Activated CD4-positive, alpha-beta T cell treated with anti-CD3 and anti-CD28 coated beads, Interleukin-2, Interleukin-6, amounts not matched to agents 100 ng/mL and 50 ng/mL, durations not matched to agents 16 hours and 8 hours (primary cell): ENCODE measurements at regions not wholly inside any gene's neighbourhood (a gene's known extent, or its start where the extent isn't known, plus 50 kb on each side); places are given as distances from the start of the nearest gene placed in this dataset.
"Not testable (repeated sequence)": the region's sequence is repeated elsewhere in the genome, so short reads cannot be mapped to it uniquely, and the experiment has no call there.

Experiments used
- DNase-seq: peaks from one replicate; pipeline ENCODE4 v3.0.0-alpha.2; 2020

GRCh38 chr10:130962240-130963051 lies 349.1 kb downstream of the TCERG1L start:
- no peak for DNase-seq

DNA sequence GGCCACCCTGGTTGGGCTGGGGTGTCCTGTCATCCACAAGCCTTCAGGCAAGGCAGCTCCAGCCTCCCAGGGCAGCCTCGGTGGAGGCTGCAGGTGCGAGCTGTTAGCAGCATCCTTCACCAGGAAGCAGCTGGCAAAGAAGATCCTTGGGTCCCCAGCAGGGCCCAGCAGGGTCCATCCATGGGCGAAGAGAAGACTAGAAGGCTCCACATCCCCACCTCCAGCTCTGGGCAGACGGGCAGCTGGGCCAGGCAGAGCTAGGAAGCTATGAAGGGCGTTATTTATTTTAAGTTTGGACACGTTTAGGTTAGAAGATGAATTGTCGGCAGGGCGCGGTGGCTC lies 348.5 kb downstream of the TCERG1L start:
- DNase-seq = no peak

- DNase-seq = no peak
Measured at GRCh38 chr10:130963786-130964522, 347.6 kb downstream of the TCERG1L start.

GRCh38 chr10:130964771-130965170 lies 346.8 kb downstream of the TCERG1L start:
- no peak for DNase-seq

DNA sequence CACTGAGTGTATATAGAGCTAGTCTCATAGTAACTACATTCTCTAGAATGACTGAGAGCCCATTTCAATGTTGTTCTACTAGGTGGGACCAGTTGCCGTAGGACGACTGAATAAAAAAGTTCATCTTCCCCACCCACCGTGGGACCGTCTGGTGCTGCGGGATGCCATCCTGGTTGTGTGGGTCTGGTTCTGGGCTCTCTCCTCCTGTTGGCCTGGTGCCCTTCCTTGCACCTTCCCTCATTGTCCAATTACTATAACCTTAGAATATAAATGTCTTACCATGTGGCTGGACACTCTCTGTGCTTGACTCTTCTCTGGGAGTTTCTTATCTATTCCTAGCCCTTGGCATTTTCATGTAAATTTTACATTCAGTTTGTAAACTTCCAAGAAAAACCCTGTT lies 344.4 kb downstream of the TCERG1L start:
- no peak for DNase-seq

DNA sequence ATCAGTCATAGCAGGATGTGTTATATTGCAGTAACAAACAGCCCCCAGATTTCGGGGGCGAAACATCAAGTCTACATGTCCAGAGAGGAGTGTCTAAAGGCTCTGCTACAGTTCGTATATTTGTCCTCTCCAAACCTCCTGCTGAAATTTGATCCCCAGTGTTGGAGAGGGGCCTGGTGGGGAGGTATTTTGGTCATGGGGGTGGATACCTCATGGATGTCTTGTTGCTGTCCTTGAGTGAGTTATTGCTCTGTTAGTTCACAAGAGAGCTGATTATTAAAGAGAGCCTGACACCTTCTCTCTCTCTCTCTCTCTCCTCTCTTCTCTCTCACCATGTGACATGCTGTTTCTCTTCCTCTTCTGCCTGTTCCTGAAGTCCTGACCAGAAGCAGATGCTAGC lies 343.7 kb downstream of the TCERG1L start:
- no peak for DNase-seq

DNA sequence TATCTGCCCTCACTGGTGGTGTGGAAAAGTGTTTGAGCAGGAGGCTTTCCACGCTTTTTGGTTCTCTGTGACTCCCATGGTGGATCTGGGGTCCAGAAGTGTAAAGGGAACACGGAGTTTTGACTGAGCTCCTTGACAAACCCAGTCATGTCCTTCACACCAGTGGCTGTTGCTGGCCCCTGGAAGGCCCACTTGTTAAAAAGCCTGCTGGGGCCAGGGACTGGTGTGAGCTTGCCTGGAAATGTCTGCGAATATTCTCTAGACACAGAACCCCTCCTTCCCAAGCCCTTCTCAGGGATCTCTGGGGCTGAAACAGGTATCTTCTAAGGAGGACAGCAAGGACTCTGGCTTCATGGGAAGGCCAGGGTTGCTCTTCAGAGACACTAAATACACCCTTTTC lies 343.0 kb downstream of the TCERG1L start:
- DNase-seq = no peak

- no peak for DNase-seq
Measured at GRCh38 chr10:130968964-130969363, 342.6 kb downstream of the TCERG1L start.

DNA sequence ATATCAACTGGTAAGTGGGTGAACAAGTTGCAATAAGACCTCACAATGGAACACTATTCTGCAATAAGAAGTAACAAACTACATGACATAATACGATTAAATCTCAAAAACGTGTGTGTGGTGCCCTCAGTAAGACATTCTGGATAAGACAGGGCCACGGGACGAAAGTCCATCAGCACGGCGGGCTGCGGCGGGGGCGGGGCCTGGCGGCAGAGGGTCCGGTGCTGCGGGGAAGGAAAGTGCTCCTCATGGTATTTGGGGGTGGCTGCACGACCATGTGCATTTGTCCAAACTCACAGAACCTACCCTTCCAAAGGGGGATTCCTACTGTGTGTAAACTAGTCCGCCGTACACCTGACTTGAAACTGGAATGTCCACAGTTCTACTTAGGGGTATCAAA lies 341.8 kb downstream of the TCERG1L start:
- DNase-seq = no peak

DNA sequence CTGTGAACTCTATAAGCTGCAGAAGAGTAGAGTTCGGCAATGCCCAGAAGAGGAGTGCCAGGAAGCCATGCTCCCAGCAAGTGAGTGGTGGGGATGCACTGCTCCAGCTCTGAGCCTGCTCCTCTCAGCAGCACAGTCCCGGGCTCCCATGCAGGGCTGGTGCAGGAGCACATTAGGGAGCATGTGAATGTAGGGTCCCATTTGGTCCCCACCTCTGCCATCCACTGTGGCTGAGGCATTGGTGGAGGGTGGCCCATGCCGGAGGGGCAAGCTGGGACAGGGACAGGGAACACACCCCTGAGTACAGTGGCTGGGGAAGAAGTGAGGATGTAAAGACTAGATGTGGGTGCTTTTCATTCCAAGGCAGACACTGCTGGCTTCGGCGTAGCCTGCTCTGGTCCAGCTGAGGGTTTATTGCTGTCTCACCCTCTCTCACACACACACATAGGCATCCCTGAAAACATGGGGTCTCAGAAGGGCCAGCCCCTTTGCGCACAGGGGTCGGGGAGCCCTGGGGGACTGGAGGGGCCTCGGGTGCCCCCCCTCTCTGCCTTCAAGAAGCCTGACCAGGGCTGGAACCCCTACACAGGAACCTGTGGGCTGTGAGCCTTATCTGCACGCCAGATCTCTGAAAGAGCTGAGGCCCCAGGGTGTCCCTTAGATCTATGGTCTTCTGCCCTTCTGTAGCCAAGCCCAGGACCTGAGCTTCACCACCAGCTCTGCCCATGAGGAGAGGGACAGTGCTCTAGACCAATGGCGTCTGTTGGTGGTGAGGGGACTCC lies 341.0 kb downstream of the TCERG1L start:
- no peak for DNase-seq

GRCh38 chr10:130971123-130971435 lies 340.4 kb downstream of the TCERG1L start:
- DNase-seq = no peak

- DNase-seq = no peak
Measured at GRCh38 chr10:130973127-130973839, 338.2 kb downstream of the TCERG1L start.

GRCh38 chr10:130974166-130974565 lies 337.4 kb downstream of the TCERG1L start:
- no peak for DNase-seq

GRCh38 chr10:130975351-130975750 lies 336.2 kb downstream of the TCERG1L start:
- not testable (repeated sequence) for DNase-seq

- no peak for DNase-seq
Measured at GRCh38 chr10:130982802-130983201, 328.7 kb downstream of the TCERG1L start.

DNA sequence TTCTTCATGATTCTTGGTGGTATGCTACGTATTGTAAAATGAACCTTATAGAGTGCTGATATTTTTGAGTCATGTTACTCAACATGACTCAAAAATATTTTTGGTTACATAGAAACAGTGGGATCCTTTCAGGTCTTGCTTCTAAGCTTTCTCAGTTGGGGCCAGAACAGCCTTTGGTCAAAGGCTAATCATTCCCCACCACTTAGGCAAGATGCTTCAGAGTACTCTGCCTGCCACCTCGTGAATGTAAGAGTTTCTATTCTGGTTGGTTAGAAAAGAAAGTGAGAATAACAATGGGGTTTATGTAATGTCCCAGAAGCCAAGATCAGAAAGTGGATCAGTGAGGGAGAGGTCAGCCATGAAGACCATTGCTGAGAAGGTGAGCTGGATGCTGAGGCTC lies 327.8 kb downstream of the TCERG1L start:
- DNase-seq = no peak

DNA sequence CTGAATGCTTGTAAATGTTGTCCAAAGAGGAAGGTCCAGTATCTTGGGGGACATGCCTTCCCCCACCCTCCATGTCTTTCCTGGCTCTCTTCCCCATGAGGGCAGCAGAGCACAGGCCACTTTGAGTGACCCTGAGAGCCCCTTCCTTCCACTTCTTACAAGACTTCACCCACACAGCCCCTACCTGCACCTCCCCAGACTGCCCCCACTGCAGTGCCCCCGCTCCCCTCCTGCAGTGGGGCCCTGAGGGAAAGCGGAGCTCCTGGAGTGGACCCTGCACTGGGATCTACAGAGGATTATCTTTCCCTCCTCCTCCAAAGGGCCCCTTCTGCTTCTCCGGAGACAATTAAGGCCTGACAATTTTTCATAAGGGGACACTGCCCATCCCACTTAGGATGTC lies 326.8 kb downstream of the TCERG1L start:
- DNase-seq = no peak

DNA sequence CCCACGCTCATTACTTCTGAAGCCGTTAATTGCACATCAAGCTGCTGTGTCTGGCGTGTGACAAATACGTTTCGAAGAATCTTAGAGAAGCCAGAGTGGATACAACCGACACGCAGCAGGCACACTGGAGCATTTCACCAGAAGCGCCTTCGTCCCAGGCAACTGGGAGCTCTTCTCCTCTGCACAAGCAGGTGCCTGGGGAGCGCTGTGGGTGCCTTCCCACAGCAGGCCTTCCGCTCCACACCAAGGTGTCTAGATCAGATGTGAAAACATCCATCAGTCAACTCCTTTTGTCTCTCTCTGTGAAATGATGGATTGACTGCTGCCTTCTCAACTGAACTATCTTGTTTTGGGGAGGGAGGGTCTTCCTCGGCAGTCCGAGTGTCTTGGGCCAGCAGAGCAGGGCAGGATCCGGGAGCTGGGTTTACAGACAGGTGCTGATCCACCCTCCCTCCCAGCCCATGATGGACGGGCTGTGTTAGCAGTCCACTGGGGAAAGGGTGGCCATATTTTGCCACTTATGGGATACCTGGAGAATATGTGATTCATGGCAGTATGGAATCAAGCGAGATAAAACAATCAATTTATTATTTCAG lies 326.3 kb downstream of the TCERG1L start:
- DNase-seq = no peak

GRCh38 chr10:130986846-130987245 lies 324.7 kb downstream of the TCERG1L start:
- DNase-seq = no peak

DNA sequence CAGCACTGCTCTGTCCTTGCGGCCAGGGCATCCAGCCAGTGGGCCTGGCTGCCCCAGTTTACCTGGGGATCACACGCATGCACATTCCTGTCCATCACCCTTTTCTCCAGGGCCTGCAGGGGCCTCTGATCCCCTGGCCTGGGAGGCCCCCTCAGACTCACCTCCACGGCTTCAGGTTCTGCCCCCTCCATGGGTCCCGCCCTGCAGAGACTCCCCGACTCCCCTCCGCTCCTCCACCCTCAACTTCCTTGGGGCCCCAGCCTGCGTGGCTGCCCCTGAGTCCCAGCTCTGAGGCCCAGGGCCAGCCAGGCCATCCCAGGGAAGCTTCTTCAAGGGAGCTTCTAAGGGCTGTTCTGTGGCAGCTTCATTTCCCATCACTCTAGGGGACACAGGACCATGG lies 324.1 kb downstream of the TCERG1L start:
- no peak for DNase-seq

GRCh38 chr10:130989670-130990232 lies 321.8 kb downstream of the TCERG1L start:
- no peak for DNase-seq

- DNase-seq = no peak
Measured at GRCh38 chr10:130990486-130990885, 321.0 kb downstream of the TCERG1L start.
